GM04504 (cell line): ENCODE measurements at regions not wholly inside any gene's neighbourhood (a gene's known extent, or its start where the extent isn't known, plus 50 kb on each side); places are given as distances from the start of the nearest gene placed in this dataset.
A peak's percentile ranks its signal among the peaks of the same experiment; 100 is the strongest.
"Not testable (repeated sequence)": the region's sequence is repeated elsewhere in the genome, so short reads cannot be mapped to it uniquely, and the experiment has no call there.

Source experiments
- DNase-seq: peaks from one replicate; pipeline ENCODE4 v3.0.0-alpha.2; 2012; ENCODE audit warnings: low read depth

DNA sequence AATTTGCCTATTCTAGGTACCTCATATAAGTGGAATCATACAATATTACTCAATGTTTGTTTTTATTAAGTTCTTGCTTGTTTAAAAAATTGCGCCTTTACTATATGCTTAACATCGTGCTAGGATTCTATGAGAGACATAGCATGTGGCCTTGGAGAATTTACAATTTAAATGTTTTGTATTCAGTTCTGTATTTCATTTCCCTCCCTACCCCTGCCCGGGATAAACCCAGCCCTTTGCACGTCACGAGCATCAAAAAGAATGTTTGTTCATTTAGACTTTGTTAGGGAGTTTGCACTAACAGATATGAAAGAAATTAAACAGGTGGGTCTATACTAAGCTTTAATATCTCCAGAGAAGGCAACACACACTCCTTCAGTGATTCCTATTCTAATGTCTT, 75.7 kb downstream of the C18orf54 start:
- DNase-seq = no peak

DNA sequence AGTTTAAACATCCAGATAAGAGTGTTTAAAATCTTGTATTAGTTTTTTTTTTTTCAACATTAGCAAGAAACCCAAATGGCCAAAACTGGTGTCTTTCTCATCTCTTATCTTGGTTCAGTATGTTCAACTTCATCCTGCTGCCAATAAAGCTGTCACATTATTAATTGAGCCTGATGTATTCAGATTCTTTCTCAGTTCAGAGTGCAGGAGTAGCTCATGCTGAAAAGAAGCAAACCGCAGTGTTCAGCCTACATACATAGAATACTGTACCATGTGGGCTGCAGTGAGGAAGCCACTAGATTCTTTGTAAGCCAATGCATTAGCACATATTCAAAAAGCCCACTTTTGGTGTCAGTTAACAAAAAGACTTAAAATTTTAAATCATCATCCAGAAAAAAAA, 76.2 kb downstream of the C18orf54 start:
- no peak for DNase-seq

- DNase-seq = no peak
These were observed 76.7 kb downstream of the C18orf54 start for GRCh38 chr18:54434453-54434852.

GRCh38 chr18:54436501-54436900, 78.8 kb downstream of the C18orf54 start:
- DNase-seq = no peak

DNA sequence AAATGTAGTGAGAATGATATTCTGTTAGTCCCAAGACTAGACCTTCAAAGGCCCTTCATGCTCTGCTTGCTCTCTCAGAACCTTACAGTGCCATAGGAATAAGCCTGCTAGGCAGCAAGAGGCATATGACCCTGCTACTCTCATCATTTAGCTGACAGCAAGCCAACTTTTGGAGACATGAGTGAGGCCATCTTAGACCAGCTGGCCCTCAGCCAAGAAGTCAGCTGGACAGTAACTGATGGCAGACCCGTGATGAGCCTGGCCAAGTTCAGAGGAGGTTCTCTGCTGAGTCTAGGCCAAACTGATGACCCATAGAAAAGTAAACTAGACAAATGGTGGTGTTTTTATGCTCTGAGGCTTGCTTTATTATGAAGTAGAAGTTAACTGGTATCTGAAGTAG, 82.6 kb downstream of the C18orf54 start:
- no peak for DNase-seq

DNA sequence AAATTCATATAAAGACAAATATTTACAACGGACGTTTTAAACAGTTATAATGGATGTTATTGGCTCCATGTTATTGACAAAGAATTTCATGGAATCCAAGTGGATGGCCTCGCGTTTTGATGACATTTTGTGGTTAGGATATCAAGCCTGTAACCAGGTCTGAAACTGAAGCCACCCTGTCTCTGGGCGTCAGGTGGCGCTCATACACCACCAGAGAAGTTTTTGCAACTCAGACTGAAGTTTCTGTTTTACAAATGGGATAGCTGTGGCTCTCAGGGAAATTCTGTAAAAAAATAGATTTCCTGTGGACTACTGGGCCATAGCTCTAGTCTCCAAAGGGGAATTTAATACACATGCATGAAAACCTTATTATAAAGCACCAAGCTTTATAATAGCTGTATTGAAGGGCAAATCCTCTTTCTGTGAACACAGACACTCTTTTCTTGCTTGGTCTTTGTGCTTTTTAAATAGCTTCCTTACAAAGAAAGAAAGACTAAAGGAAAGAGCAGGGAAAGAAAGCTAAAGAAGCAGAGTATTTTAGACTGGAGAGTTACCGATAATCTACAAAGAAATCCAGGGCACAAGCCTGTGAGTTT, 86.7 kb downstream of the C18orf54 start:
- peak; percentile 12 for DNase-seq

GRCh38 chr18:54453996-54454395, 96.3 kb downstream of the C18orf54 start:
- no peak for DNase-seq

- no peak for DNase-seq
These were observed 107.8 kb downstream of the C18orf54 start for GRCh38 chr18:54465502-54465901.

DNA sequence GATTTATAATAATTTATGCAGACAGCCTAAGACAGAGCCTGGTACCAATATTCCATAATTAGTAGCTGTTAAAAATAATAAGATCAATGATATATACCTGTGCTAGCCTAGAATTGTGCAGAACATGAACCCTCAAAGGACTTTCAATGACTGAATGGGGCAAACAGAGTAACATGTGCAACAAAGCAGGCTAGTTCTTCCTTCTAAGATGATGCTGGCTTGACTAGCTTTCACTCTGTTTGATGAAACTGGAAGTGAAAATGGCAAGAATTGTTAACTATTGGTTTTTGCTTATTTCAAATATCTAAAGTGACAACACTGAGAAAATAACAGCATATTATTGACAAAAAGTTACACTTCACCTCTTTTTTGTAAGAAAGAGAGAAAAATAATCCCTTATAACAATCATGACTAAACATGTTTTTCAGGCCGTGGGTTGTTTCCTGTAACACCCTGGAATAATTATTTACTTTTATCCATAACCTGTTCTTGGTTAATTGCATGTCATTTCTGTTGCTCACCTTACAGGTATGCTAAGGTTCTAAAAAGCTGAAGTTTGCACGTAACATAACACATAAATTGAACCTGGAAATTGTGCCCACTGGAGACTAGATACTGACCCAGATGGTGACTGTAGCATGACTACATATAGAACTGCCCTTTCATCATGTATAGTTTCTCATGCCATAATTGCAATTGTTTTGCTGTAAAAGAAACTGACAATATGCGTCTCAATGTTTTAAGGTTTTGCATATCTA, 108.7 kb downstream of the C18orf54 start:
- DNase-seq = no peak

DNA sequence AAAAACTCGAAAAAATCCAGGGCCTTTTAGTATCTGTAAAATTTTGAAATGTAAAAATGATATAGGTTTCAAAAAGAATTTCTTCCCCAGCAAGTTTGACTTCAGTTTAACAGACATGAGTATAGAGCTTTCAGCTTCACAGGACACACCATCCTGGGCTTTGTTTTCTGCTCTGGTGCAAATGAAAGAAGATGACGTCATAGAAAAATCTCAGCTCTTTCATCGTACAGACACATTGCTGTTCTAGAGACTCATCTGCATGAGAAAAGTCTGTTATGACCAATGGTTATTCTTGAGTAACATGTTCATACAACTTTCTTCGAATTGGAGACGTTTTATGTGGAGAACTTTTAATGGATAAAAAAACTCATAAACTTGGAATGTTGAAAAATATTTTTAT, 111.7 kb upstream of the DYNAP start:
- no peak for DNase-seq

- no peak for DNase-seq
These were observed 110.4 kb upstream of the DYNAP start for GRCh38 chr18:54480616-54481015.

DNA sequence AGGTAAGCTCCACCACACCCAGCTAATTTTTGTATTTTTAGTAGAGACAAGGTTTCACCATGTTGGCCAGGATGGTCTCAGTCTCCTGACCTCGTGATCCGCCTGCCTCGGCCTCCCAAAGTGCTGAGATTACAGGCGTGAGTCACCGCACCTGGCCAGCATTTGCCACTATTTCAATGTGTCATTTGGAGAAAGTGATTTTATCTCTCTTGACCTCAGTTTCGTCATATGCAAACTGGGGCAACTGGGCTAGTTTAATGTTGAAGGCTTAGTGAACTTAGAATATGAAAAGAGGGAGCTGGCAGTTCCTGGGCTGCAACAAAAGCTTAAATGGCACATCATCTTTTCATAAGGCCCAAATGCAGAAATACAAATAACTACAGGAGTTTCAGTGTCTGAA, 88.6 kb upstream of the DYNAP start:
- not testable (repeated sequence) for DNase-seq

DNA sequence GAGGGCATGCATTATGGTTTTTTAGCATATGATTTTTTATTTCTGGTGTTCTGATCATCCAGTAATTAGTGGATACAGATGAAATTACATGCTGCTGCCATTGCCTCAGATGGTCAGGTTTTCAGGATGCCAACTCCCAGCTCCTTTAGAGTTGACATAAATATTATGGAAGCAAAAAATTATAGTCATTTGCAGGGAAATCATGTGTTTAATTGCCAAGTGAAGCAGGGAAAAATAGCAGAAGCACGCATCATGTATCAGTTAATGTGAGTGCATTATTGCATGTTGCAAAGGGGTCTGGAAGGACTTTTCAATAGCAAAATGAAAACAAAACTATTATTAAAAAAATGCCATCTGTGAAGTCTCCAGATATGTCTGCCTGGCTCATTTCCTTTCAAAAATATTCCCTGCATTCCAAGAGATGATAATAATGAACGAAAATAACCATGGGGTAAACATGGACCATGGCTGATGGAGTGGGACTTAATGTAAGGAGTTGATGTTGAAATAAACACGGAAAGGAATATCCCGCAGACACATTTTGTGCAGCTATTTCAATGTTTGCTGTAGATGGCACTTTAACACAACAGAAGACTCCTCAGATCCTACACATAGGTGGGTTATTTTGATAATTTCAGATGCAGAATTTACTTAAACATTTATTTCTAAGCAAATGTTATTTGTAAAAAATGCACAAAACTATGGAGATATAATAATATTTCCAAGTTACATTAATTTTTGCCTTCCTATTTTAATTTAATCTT, 87.7 kb upstream of the DYNAP start:
- no peak for DNase-seq

GRCh38 chr18:54506516-54507261, 84.4 kb upstream of the DYNAP start:
- DNase-seq = no peak

- no peak for DNase-seq
These were observed 81.3 kb upstream of the DYNAP start for GRCh38 chr18:54509793-54510192.

GRCh38 chr18:54515149-54515548, 75.9 kb upstream of the DYNAP start:
- DNase-seq = no peak

DNA sequence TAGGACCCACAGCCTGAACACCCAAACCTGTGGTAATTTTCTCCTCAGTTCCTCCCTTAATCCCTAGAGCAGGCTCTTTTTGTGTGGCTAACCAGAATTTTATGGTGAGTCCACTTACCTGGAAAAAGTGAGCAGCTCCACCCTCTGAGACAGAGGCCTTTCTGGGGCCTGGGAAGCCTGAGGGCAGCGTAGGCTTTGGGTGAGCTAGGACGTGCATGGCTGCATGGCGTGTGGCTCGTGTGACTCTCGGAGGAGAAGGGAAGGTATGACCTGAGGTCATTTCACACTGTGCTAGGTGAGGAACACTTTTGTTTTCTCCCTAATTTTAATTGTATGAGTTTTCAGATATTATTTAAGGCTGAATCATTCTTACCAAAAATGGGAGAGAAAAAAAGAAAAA, 73.5 kb upstream of the DYNAP start:
- no peak for DNase-seq

- no peak for DNase-seq
These were observed 69.2 kb upstream of the DYNAP start for GRCh38 chr18:54521846-54522245.

DNA sequence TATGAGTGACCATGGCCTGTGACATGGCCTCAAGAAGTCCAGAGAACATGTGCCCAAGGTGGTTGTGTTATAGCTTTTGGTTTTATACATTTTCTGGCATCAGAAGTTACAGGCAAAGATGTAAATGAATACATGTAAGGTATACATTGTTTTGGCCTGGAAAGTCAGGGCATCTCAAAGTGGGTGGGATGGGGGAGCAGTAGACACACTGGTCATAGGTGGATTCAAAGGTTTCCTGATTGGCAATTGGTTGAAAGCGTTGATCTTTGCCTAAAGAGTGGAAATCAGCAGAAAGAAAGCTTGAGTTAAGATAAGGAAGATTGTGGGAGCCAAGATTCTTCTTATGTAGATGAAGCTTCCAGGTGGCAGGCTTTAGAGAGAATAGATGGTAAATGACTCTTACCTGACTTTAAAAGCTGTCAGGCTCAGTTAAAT, 62.1 kb upstream of the DYNAP start:
- DNase-seq = no peak

- DNase-seq = no peak
These were observed 61.6 kb upstream of the DYNAP start for GRCh38 chr18:54529444-54529843.

DNA sequence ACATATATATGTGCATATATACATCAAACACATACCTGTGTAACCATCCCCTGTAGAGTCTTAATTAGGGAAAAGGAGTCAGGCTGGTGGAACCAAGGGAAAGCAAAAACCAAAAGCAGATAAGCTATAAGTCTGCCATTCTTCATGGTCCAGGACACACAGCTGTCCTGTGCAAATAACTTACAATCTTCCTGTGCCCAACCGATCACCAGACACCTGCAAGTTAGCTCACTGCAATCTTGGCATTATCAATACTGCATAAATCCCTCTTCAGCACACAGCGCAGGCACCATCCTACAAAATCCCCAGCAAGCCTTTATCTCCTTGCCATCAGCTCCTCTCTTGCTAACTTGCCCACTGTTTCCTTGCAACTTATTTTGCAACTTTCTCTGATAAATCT, 60.8 kb upstream of the DYNAP start:
- DNase-seq = no peak

- DNase-seq = no peak
These were observed 59.5 kb upstream of the DYNAP start for GRCh38 chr18:54531402-54532065.
